ENCODE measurements at regions not wholly inside any gene's neighbourhood (a gene's known extent, or its start where the extent isn't known, plus 50 kb on each side); places are given as distances from the start of the nearest gene placed in this dataset.

GRCh38 chr5:107325866-107326265, 344.9 kb downstream of the EFNA5 start:
- DNase-seq (ENCODE audit: low spot score), result no peak

- DNase-seq (ENCODE audit: low spot score), result no peak
Measured at GRCh38 chr5:107324809-107325208, 345.9 kb downstream of the EFNA5 start.

- no peak for DNase-seq (ENCODE audit: low spot score)
Measured at GRCh38 chr5:107324071-107324470, 346.7 kb downstream of the EFNA5 start.

GRCh38 chr5:107323536-107323935, 347.2 kb downstream of the EFNA5 start:
- DNase-seq (ENCODE audit: low spot score), result no peak

GRCh38 chr5:107322936-107323335, 347.8 kb downstream of the EFNA5 start:
- DNase-seq (ENCODE audit: low spot score), result no peak

GRCh38 chr5:107321906-107322305, 348.8 kb downstream of the EFNA5 start:
- no peak for DNase-seq (ENCODE audit: low spot score)

- DNase-seq (ENCODE audit: low spot score), result no peak
Measured at GRCh38 chr5:107320846-107321245, 349.9 kb downstream of the EFNA5 start.

- no peak for DNase-seq (ENCODE audit: low spot score)
Measured at GRCh38 chr5:107320376-107320775, 350.4 kb downstream of the EFNA5 start.

- no peak for DNase-seq (ENCODE audit: low spot score)
Measured at GRCh38 chr5:107319901-107320300, 350.8 kb downstream of the EFNA5 start.

GRCh38 chr5:107314330-107314729, 356.4 kb downstream of the EFNA5 start:
- no peak for DNase-seq (ENCODE audit: low spot score)

GRCh38 chr5:107313921-107314320, 356.8 kb downstream of the EFNA5 start:
- DNase-seq (ENCODE audit: low spot score), result no peak

- DNase-seq (ENCODE audit: low spot score), result no peak
Measured at GRCh38 chr5:107313098-107313497, 357.6 kb downstream of the EFNA5 start.

- no peak for DNase-seq (ENCODE audit: low spot score)
Measured at GRCh38 chr5:107310181-107310580, 360.6 kb downstream of the EFNA5 start.

- DNase-seq (ENCODE audit: low spot score), result no peak
Measured at GRCh38 chr5:107306594-107306993, 364.1 kb downstream of the EFNA5 start.

- DNase-seq (ENCODE audit: low spot score), result no peak
Measured at GRCh38 chr5:107306002-107306401, 364.7 kb downstream of the EFNA5 start.

- DNase-seq (ENCODE audit: low spot score), result no peak
Measured at GRCh38 chr5:107304684-107305083, 366.1 kb downstream of the EFNA5 start.

- DNase-seq (ENCODE audit: low spot score), result no peak
Measured at GRCh38 chr5:107303171-107303968, 367.4 kb downstream of the EFNA5 start.

GRCh38 chr5:107302441-107302840, 368.3 kb downstream of the EFNA5 start:
- DNase-seq (ENCODE audit: low spot score), result no peak

- DNase-seq (ENCODE audit: low spot score), result no peak
Measured at GRCh38 chr5:107301999-107302398, 368.7 kb downstream of the EFNA5 start.

- DNase-seq (ENCODE audit: low spot score), result no peak
Measured at GRCh38 chr5:107300721-107301327, 369.9 kb downstream of the EFNA5 start.

GRCh38 chr5:107296572-107296971, 374.2 kb downstream of the EFNA5 start:
- no peak for DNase-seq (ENCODE audit: low spot score)

GRCh38 chr5:107295914-107296313, 374.8 kb downstream of the EFNA5 start:
- DNase-seq (ENCODE audit: low spot score), result no peak

- no peak for DNase-seq (ENCODE audit: low spot score)
Measured at GRCh38 chr5:107294669-107295068, 376.1 kb downstream of the EFNA5 start.

- peak; percentile 4 for DNase-seq (ENCODE audit: low spot score)
Measured at GRCh38 chr5:107294211-107294550, 376.6 kb downstream of the EFNA5 start.
